ENCODE measurements at regions not wholly inside any gene's neighbourhood (a gene's known extent, or its start where the extent isn't known, plus 50 kb on each side); places are given as distances from the start of the nearest gene placed in this dataset.

- H3K36me3 ChIP-seq (ENCODE audit: low read depth) = no peaks in the 10 kb centered on the region
- TF ChIP-seq CTCF (IDR thresholded peaks at IDR 0.05) = no peak
- DNase-seq = no peak
- H3K4me1 ChIP-seq (ENCODE audit: low read depth) = peaks cover 12% of the 10 kb centered on the region
- peak; percentile 6 for ATAC-seq
- no peaks in the 10 kb centered on the region for H3K9me3 ChIP-seq
- intact Hi-C loops (cut with DNase I, micrococcal nuclease) = no loop called here
- H3K4me3 ChIP-seq = no peak overlapping the region
Measured at GRCh38 chr1:227429447-227430359, 111.4 kb upstream of the CDC42BPA start.

- no peak for TF ChIP-seq CTCF (IDR thresholded peaks at IDR 0.05)
- H3K36me3 ChIP-seq (ENCODE audit: low read depth) = no peaks in the 10 kb centered on the region
- peaks cover 20% of the 10 kb centered on the region for H3K4me1 ChIP-seq (ENCODE audit: low read depth)
- H3K4me3 ChIP-seq = no peak overlapping the region
- intact Hi-C loops (cut with DNase I, micrococcal nuclease) = no loop called here
- peak in 2 of 3 donors; percentile 56 to 78 for DNase-seq
- ATAC-seq = peak; percentile 88
- H3K9me3 ChIP-seq = no peaks in the 10 kb centered on the region
Measured at GRCh38 chr1:227428803-227429202, 110.5 kb upstream of the CDC42BPA start.

- H3K4me1 ChIP-seq (ENCODE audit: low read depth) = peaks cover 20% of the 10 kb centered on the region
- intact Hi-C loops (cut with DNase I, micrococcal nuclease) = no loop called here
Measured at GRCh38 chr1:227427411-227427810, 109.1 kb upstream of the CDC42BPA start.

GRCh38 chr1:227424953-227425352, 106.7 kb upstream of the CDC42BPA start:
- DNase-seq (no peak), ATAC-seq (no peak)
- H3K4me3 ChIP-seq = no peak overlapping the region
- H3K36me3 ChIP-seq (ENCODE audit: low read depth) = no peaks in the 10 kb centered on the region
- peaks cover 20% of the 10 kb centered on the region for H3K4me1 ChIP-seq (ENCODE audit: low read depth)
- intact Hi-C loops (cut with DNase I, micrococcal nuclease) = no loop called here
- TF ChIP-seq CTCF (IDR thresholded peaks at IDR 0.05) = no peak
- no peaks in the 10 kb centered on the region for H3K9me3 ChIP-seq

More at GRCh38 chr1:227427411-227427810, 109.1 kb upstream of the CDC42BPA start:
- no peaks in the 10 kb centered on the region for H3K9me3 ChIP-seq
- H3K36me3 ChIP-seq (ENCODE audit: low read depth) = no peaks in the 10 kb centered on the region
- H3K4me3 ChIP-seq = no peak overlapping the region
- DNase-seq (no peak), ATAC-seq (no peak)
- TF ChIP-seq CTCF (IDR thresholded peaks at IDR 0.05) = no peak

GRCh38 chr1:227424159-227424680, 105.9 kb upstream of the CDC42BPA start:
- intact Hi-C loops (cut with DNase I, micrococcal nuclease) = no loop called here
- DNase-seq (no peak), ATAC-seq (peak; percentile 69)
- H3K4me1 ChIP-seq (ENCODE audit: low read depth) = peaks cover 18% of the 10 kb centered on the region
- no peak for TF ChIP-seq CTCF (IDR thresholded peaks at IDR 0.05)
- H3K9me3 ChIP-seq = no peaks in the 10 kb centered on the region
- H3K4me3 ChIP-seq = no peak overlapping the region
- H3K36me3 ChIP-seq (ENCODE audit: low read depth) = no peaks in the 10 kb centered on the region
